HCT116 (cell line): ENCODE measurements at regions not wholly inside any gene's neighbourhood (a gene's known extent, or its start where the extent isn't known, plus 50 kb on each side); places are given as distances from the start of the nearest gene placed in this dataset.

Experiments used
- ATAC-seq: fragments of 200-7000 bp; cut with Tn5 transposase; 2 replicates; pipeline ENCODE4 v1.9.1; 2020; ENCODE audit warnings: mild to moderate bottlenecking, moderate library complexity
- BruUV-seq: library from RNA; stranded (reverse); fragments of 400-500 nt; replicated peaks from 2 replicates; lab custom pipeline; 2021; lab: Mats Ljungman, UMichigan
- CTCF ChIA-PET: fragments of 300-600 bp; sonication (Branson Sonifier 250); formaldehyde crosslinking; loops from one replicate; lab custom pipeline; 2021; ENCODE audit warnings: antibody characterized with exemption; lab: Charles Lee
- POLR2A ChIA-PET: fragments of 300-600, 350-600 bp; sonication (Branson Sonifier 250); formaldehyde crosslinking; loops from one replicate; lab custom pipeline; 2021; ENCODE audit warnings: antibody characterized with exemption; lab: Charles Lee
- RAD21 ChIA-PET, 2 experiments: fragments of 300-600 bp; sonication (Branson Sonifier 250); formaldehyde crosslinking; loops; one replicate each; lab custom pipeline; 2023; ENCODE audit warnings: low total read pairs in 2 of 2; ENCODE audit not compliant: uncharacterized antibody in 2 of 2, unreplicated experiment in 2 of 2, low non-redundant PET in 1 of 2; lab: Charles Lee
- DNase-seq: peaks from one replicate; pipeline ENCODE4 v3.0.0-alpha.2; 2010; ENCODE audit warnings: low read depth, low spot score
- H2AFZ ChIP-seq: fragments of 200-600 bp; shearing (Covaris generic), sonication (generic); 2 replicates; pipeline ENCODE4 v1.6.1; 2017; ENCODE audit warnings: low read depth, mixed run types, mixed read lengths, antibody characterized with exemption, low read length; ENCODE audit not compliant: poor library complexity, severe bottlenecking
- H3K27ac ChIP-seq: 2 replicates; pipeline ENCODE4 v1.5.1; 2012; ENCODE audit warnings: low read depth, low read length
- H3K27me3 ChIP-seq: fragments of 200-600 bp; sonication (generic); 2 replicates; pipeline ENCODE4 v1.6.1; 2016; ENCODE audit warnings: mixed run types, low read length, mixed read lengths; ENCODE audit not compliant: insufficient read depth
- H3K36me3 ChIP-seq, 2 experiments: fragments of 200-500 bp in 1 of 2; fragments of 200-600 bp in 1 of 2; sonication (Bioruptor generic) in 1 of 2; sonication (generic) in 1 of 2; 2 replicates each; pipeline versions ENCODE4 v1.5.1 to v1.6.1; 2014 to 2016; ENCODE audit warnings: low read length in 2 of 2, inconsistent platforms in 1 of 2, mixed read lengths in 1 of 2, mixed run types in 1 of 2; ENCODE audit not compliant: insufficient read depth in 2 of 2, control insufficient read depth in 1 of 2
- H3K4me1 ChIP-seq, 2 experiments: fragments of 200-600 bp in 1 of 2; sonication (generic) in 1 of 2; 2 replicates each; pipeline versions ENCODE4 v1.5.1 to v1.6.1; 2012 to 2017; ENCODE audit warnings: low read length in 2 of 2, inconsistent platforms in 1 of 2, mild to moderate bottlenecking in 1 of 2, mixed read lengths in 1 of 2, mixed run types in 1 of 2, moderate library complexity in 1 of 2; ENCODE audit not compliant: insufficient read depth in 2 of 2, control insufficient read depth in 1 of 2
- H3K4me2 ChIP-seq: fragments of 200-600 bp; sonication (generic); 2 replicates; pipeline ENCODE4 v1.6.1; 2017; ENCODE audit warnings: mixed run types, low read length, mixed read lengths
- H3K4me3 ChIP-seq, 2 experiments: fragments of 200-600 bp in 1 of 2; sonication (generic) in 1 of 2; replicated peaks in 1 of 2; 2 replicates each; pipeline ENCODE4 v1.5.1; 2011 to 2016; ENCODE audit warnings: low read length in 2 of 2, control low read depth in 1 of 2, low read depth in 1 of 2, mild to moderate bottlenecking in 1 of 2, mixed read lengths in 1 of 2, mixed run types in 1 of 2
- H3K79me2 ChIP-seq: fragments of 200-600 bp; sonication (generic); 2 replicates; pipeline ENCODE4 v1.6.1; 2017; ENCODE audit warnings: mild to moderate bottlenecking, mixed run types, low read length, moderate library complexity, mixed read lengths; ENCODE audit not compliant: insufficient read depth
- H3K9ac ChIP-seq: fragments of 200-600 bp; sonication (generic); 2 replicates; pipeline ENCODE4 v1.6.1; 2016; ENCODE audit warnings: low read length, mixed read lengths
- H3K9me2 ChIP-seq: fragments of 200-600 bp; sonication (generic), shearing (Covaris generic); 2 replicates; pipeline ENCODE4 v1.6.1; 2017; ENCODE audit warnings: mixed run types, mild to moderate bottlenecking, moderate library complexity; ENCODE audit not compliant: insufficient read depth
- H3K9me3 ChIP-seq, 2 experiments: fragments of 200-500 bp in 1 of 2; fragments of 200-600 bp in 1 of 2; sonication (Bioruptor generic) in 1 of 2; sonication (generic) in 1 of 2; 2 replicates each; pipeline ENCODE4 v1.6.1; 2014 to 2017; ENCODE audit warnings: low read length in 2 of 2, mixed read lengths in 2 of 2, inconsistent platforms in 1 of 2, low read depth in 1 of 2, mild to moderate bottlenecking in 1 of 2, mixed run types in 1 of 2, moderate library complexity in 1 of 2; ENCODE audit not compliant: control insufficient read depth in 1 of 2, insufficient read depth in 1 of 2
- H4K20me1 ChIP-seq: fragments of 200-600 bp; sonication (generic), shearing (Covaris generic); 2 replicates; pipeline ENCODE4 v1.6.1; 2017; ENCODE audit warnings: mixed run types, mild to moderate bottlenecking, moderate library complexity; ENCODE audit not compliant: insufficient read depth
- ATF3 ChIP-seq: IDR thresholded peaks from 2 replicates; pipeline ENCODE4 v1.6.1; 2012
- CBX3 ChIP-seq: IDR thresholded peaks from 2 replicates; pipeline ENCODE4 v1.6.1; 2012; ENCODE audit warnings: low read depth
- EZH2 ChIP-seq: fragments of 200-600 bp; sonication (generic); IDR thresholded peaks from 2 replicates; pipeline ENCODE4 v1.6.1; 2017; ENCODE audit warnings: antibody characterized with exemption, mixed run types
- EZH2phosphoT487 ChIP-seq: fragments of 200-600 bp; IDR thresholded peaks from 2 replicates; pipeline ENCODE4 v1.6.1; 2018; ENCODE audit warnings: antibody characterized with exemption, borderline replicate concordance
- FOSL1 ChIP-seq: IDR thresholded peaks from 2 replicates; pipeline ENCODE4 v1.6.1; 2012; ENCODE audit warnings: low read depth
- JUND ChIP-seq: IDR thresholded peaks from 2 replicates; pipeline ENCODE4 v1.6.1; 2012
- POLR2A ChIP-seq: IDR thresholded peaks from 2 replicates; pipeline ENCODE4 v1.7.0; 2011; ENCODE audit warnings: borderline replicate concordance; ENCODE audit not compliant: insufficient read depth, insufficient read length; ENCODE audit errors: extremely low read depth
- REST ChIP-seq: IDR thresholded peaks from 2 replicates; pipeline ENCODE4 v1.6.1; 2012; ENCODE audit warnings: low read depth
- intact Hi-C: fragments of 100-400 bp; cut with micrococcal nuclease; formaldehyde crosslinking; loops from 2 replicates; pipeline ENCODE4 v1.10.0; 2022

- intact Hi-C loops: no loop called here
- H3K9me2 ChIP-seq: no peaks in the 10 kb centered on the region
- POLR2A ChIA-PET: no interaction called here
- H3K9me3 ChIP-seq: peaks cover 9 to 14% of the 10 kb centered on the region in 2 experiments; a peak in 2 of 4 replicates
- no peaks in the 10 kb centered on the region for H3K27me3 ChIP-seq
- no peaks in the 10 kb centered on the region for H3K4me1 ChIP-seq
- H3K4me2 ChIP-seq: no peak overlapping the region
- CTCF ChIA-PET: no interaction called here
- no TSS peak for BruUV-seq
- H2AFZ ChIP-seq: no peak overlapping the region
- no peak overlapping the region for H3K9ac ChIP-seq
- no peak for TF ChIP-seq JUND
- TF ChIP-seq POLR2A: no peak
- RAD21 ChIA-PET: no interaction called here
- no peak overlapping the region for H3K27ac ChIP-seq
- ATAC-seq: no peak
- DNase-seq: no peak
- no peaks in the 10 kb centered on the region for H3K36me3 ChIP-seq
- H4K20me1 ChIP-seq: no peaks in the 10 kb centered on the region
- no peaks in the 10 kb centered on the region for H3K79me2 ChIP-seq
- H3K4me3 ChIP-seq: no peak overlapping the region
Observed at GRCh38 chr11:80077113-80077512, 636.3 kb upstream of the TENM4 start.

- Histone ChIP-seq H3K9me3 (peaks cover 4 to 9% of the 10 kb centered on the region in 2 experiments; a peak in 2 of 4 replicates), H3K4me1 (no peaks in the 10 kb centered on the region), H3K27ac (no peak overlapping the region), H3K36me3 (no peaks in the 10 kb centered on the region), H3K9me2 (no peaks in the 10 kb centered on the region), H3K9ac (no peak overlapping the region), H2AFZ (no peak overlapping the region), H3K27me3 (no peaks in the 10 kb centered on the region), H4K20me1 (no peaks in the 10 kb centered on the region), H3K79me2 (no peaks in the 10 kb centered on the region), H3K4me2 (no peak overlapping the region), H3K4me3 (no peak overlapping the region)
- ChIA-PET CTCF (no interaction called here), POLR2A (no interaction called here), RAD21 (no interaction called here)
- BruUV-seq: no TSS peak
- no peak for DNase-seq
- TF ChIP-seq EZH2 (no peak), ATF3 (no peak), FOSL1 (no peak), EZH2phosphoT487 (no peak), REST (no peak), CBX3 (no peak)
- intact Hi-C loops: no loop called here
- no peak for ATAC-seq
Observed at GRCh38 chr11:80074837-80075236, 634.0 kb upstream of the TENM4 start.
